Sigmoid colon (tissue), 4 donors: ENCODE measurements at regions not wholly inside any gene's neighbourhood (a gene's known extent, or its start where the extent isn't known, plus 50 kb on each side); places are given as distances from the start of the nearest gene placed in this dataset.

Experiments used
- EP300 ChIP-seq, 4 donors: sonication (generic); formaldehyde crosslinking; IDR thresholded peaks; one replicate each; pipeline ENCODE4 v1.6.1; 2017; ENCODE audit warnings: antibody characterized with exemption in 4 of 4
- POLR2A ChIP-seq, 2 donors: fragments of 450-650 bp; IDR thresholded peaks; one replicate each; pipeline ENCODE4 v1.6.1; 2016; ENCODE audit warnings: antibody characterized with exemption in 2 of 2, mild to moderate bottlenecking in 2 of 2, moderate library complexity in 2 of 2
- POLR2AphosphoS5 ChIP-seq, 4 donors: sonication (generic); formaldehyde crosslinking; IDR thresholded peaks; one replicate each; pipeline ENCODE4 v1.6.1; 2017; ENCODE audit warnings: antibody characterized with exemption in 4 of 4
- TF ChIP-seq, protein P1 (sequence below), 4 experiments: fragments of 450-650 bp in 3 of 4; fragments of 200-600 bp in 1 of 4; IDR thresholded peaks; one replicate each; pipeline ENCODE4 v1.5.1; 2016 to 2019; ENCODE audit warnings: antibody characterized with exemption in 4 of 4, mild to moderate bottlenecking in 3 of 4, moderate library complexity in 2 of 4

DNA sequence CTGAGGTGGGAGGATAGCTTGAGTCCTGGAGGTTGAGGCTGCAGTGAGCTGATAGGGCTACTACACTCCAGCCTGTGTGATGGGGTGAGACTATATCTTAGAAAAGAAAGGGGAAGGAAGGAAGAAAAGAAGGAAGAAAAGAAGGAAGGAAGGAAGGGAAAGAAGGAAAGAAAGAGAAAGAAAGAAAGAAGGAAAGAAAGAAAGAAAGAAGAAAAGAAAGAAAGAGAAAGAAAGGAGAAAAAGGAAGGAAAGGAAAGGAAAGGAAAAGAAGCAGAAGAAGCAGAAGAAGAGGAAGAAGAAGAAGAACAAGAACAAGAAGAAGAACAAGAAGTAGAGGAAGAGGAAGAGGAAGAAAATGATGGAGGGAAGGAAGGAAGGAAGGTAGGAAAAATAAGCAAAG lies 1130.2 kb upstream of the MAP3K7 start:
- no peak for TF ChIP-seq EP300 (IDR thresholded peaks at IDR 0.05)
- no peak for TF ChIP-seq POLR2AphosphoS5 (IDR thresholded peaks at IDR 0.05)
- TF ChIP-seq, protein P1, sequence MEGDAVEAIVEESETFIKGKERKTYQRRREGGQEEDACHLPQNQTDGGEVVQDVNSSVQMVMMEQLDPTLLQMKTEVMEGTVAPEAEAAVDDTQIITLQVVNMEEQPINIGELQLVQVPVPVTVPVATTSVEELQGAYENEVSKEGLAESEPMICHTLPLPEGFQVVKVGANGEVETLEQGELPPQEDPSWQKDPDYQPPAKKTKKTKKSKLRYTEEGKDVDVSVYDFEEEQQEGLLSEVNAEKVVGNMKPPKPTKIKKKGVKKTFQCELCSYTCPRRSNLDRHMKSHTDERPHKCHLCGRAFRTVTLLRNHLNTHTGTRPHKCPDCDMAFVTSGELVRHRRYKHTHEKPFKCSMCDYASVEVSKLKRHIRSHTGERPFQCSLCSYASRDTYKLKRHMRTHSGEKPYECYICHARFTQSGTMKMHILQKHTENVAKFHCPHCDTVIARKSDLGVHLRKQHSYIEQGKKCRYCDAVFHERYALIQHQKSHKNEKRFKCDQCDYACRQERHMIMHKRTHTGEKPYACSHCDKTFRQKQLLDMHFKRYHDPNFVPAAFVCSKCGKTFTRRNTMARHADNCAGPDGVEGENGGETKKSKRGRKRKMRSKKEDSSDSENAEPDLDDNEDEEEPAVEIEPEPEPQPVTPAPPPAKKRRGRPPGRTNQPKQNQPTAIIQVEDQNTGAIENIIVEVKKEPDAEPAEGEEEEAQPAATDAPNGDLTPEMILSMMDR (IDR thresholded peaks at IDR 0.05) = no peak
- TF ChIP-seq POLR2A (IDR thresholded peaks at IDR 0.05) = no peak
